ENCODE measurements at regions not wholly inside any gene's neighbourhood (a gene's known extent, or its start where the extent isn't known, plus 50 kb on each side); places are given as distances from the start of the nearest gene placed in this dataset.

DNA sequence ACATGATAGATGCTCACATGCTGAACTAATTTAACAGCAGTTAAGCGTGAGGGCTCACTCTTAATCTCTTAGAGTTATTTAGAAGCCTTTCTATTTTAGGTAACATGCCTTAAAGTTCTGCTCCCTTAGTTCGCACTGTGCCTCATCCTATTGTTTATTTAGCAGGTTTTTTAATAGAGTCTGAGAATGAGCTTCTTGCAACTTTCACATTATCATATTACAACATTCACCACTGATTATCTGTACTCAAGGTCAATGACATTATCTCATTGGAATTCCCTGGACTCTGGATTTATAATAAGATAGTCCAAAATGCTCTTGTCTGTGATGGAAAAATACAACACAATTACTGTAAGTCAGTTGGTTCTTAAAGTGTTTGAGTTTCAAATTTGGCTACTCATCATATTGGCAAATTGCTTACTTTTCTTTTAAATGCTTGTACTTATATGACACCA lies 183.6 kb upstream of the SLC38A2 start:
- no peak for FAIRE-seq
- H3K4me2 ChIP-seq (ENCODE audit: insufficient read depth in 1 of 2, low read depth in 2 of 2, low read length in 2 of 2), result no peak overlapping the region
- H2BK5ac ChIP-seq (ENCODE audit: low read depth, low read length), result no peak overlapping the region
- no peaks in the 10 kb centered on the region for H3K79me2 ChIP-seq (ENCODE audit: control insufficient read depth in 1 of 2, insufficient read depth in 2 of 2, low read length in 2 of 2)
- H2BK15ac ChIP-seq (ENCODE audit: low read length), result no peak overlapping the region
- H2AK5ac ChIP-seq (ENCODE audit: low read depth, low read length), result no peak overlapping the region
- no peaks in the 10 kb centered on the region for H3K23me2 ChIP-seq (ENCODE audit: low read depth, low read length)
- no peak overlapping the region for H3K9ac ChIP-seq (replicated peaks in 1 of 4; ENCODE audit: extremely low read depth in 1 of 4, low read depth in 3 of 4, low read length in 3 of 4)
- H3K4ac ChIP-seq (replicated peaks; ENCODE audit: insufficient read length, low read depth, low read length), result no peak overlapping the region
- WGBS, 2 experiments (ENCODE audit: extremely low coverage in 1 of 2, insufficient coverage in 1 of 2, insufficient read length in 1 of 2, insufficient replicate concordance in 2 of 2, low coverage in 1 of 2, low lambda C conversion rate in 2 of 2, missing lambda C conversion rate in 1 of 2), result 92% methylated on average over 2 of the region's 2 CpGs; no CpG with 5 or more reads in 1 of the 2 experiments
- POLR2A ChIA-PET (ENCODE audit: partially characterized antibody), result no interaction called here
- H3K4me3 ChIP-seq (ENCODE audit: extremely low read depth in 1 of 4, insufficient read depth in 2 of 4, low read depth in 3 of 4, low read length in 4 of 4), result no peak overlapping the region
- H4K91ac ChIP-seq (replicated peaks; ENCODE audit: insufficient read length, low read length), result no peak overlapping the region
- no peak overlapping the region for H2BK12ac ChIP-seq (ENCODE audit: low read depth, low read length)
- DNase-seq (ENCODE audit: low read depth in 1 of 2, low spot score in 2 of 2), result no peak
- TF ChIP-seq POLR2AphosphoS5 (IDR thresholded peaks at IDR 0.05; ENCODE audit: low read depth, low read length), result no peak
- no peak for TF ChIP-seq CTBP2 (IDR thresholded peaks at IDR 0.05; ENCODE audit: borderline replicate concordance, insufficient read depth, insufficient read length, low read length)
- H2BK20ac ChIP-seq (ENCODE audit: low read length), result no peak overlapping the region
- no peak overlapping the region for H3K56ac ChIP-seq (replicated peaks; ENCODE audit: insufficient read length, low read depth, low read length)
- H3K9me3 ChIP-seq (ENCODE audit: insufficient read depth in 2 of 2, low read depth in 1 of 2, low read length in 1 of 2), result no peaks in the 10 kb centered on the region
- no peak overlapping the region for H3K14ac ChIP-seq (ENCODE audit: insufficient read length)
- CTCF ChIA-PET (ENCODE audit: partially characterized antibody), result no interaction called here
- no peak overlapping the region for H2BK120ac ChIP-seq (replicated peaks; ENCODE audit: low read depth, low read length)
- peaks cover 0 to 3% (median 1%) of the 10 kb centered on the region in 4 experiments; a peak in 2 of 7 replicates for H3K4me1 ChIP-seq (replicated peaks in 1 of 4; ENCODE audit: control insufficient read depth in 3 of 4, insufficient read depth in 4 of 4, low read length in 3 of 4)
- H4K8ac ChIP-seq (ENCODE audit: extremely low read depth, insufficient read depth, low read length), result no peak overlapping the region
- no peak overlapping the region for H3K27ac ChIP-seq (ENCODE audit: low read depth, low read length)
- H3K79me1 ChIP-seq (ENCODE audit: low read depth, low read length), result no peaks in the 10 kb centered on the region
- H3K18ac ChIP-seq (ENCODE audit: extremely low read depth, low read length), result no peak overlapping the region
- no peak overlapping the region for H3K23ac ChIP-seq (ENCODE audit: insufficient read length)
- H4K20me1 ChIP-seq (replicated peaks in 1 of 2; ENCODE audit: control insufficient read depth in 1 of 2, insufficient read depth in 2 of 2, low read length in 2 of 2), result no peaks in the 10 kb centered on the region
- no peaks in the 10 kb centered on the region for H3K27me3 ChIP-seq (replicated peaks in 1 of 4; ENCODE audit: control insufficient read depth in 3 of 4, extremely low read depth in 1 of 4, insufficient read depth in 3 of 4, low read length in 3 of 4)
- H2AFZ ChIP-seq (ENCODE audit: low read length), result no peak overlapping the region
- no peaks in the 10 kb centered on the region for H3K36me3 ChIP-seq (ENCODE audit: control insufficient read depth in 2 of 4, insufficient read depth in 4 of 4, low read length in 3 of 4)
- no peak overlapping the region for H4K5ac ChIP-seq (ENCODE audit: insufficient read length, low read depth, low read length)
